ENCODE measurements at regions not wholly inside any gene's neighbourhood (a gene's known extent, or its start where the extent isn't known, plus 50 kb on each side); places are given as distances from the start of the nearest gene placed in this dataset.
"Not testable (repeated sequence)": the region's sequence is repeated elsewhere in the genome, so short reads cannot be mapped to it uniquely, and the experiment has no call there.

DNA sequence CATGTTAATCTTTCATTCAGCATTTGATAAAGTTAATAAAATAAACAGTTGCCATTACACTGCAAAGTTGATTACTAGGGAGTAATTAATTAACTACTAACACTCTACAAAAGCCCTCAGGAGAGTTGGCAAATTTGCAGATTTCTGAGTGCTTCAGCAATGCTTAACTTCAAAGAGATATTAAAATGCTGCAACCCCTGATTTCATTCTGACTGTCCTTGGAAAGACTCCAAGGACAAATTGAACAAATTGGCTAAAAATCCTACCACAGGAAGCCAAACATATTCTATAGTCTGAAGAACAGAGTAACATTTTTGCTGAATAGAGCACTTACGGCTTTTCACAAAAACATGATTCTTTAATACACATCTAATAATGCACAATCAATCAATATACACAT is 1543.0 kb downstream of the SLITRK5 start:
- POLR2A ChIA-PET, result interaction anchor here (0.8 kb wide), 1 partner anchor 82 kb away, joined by 4 read pairs; no protein-coding TSS in a partner anchor
- TF ChIP-seq, protein P1, sequence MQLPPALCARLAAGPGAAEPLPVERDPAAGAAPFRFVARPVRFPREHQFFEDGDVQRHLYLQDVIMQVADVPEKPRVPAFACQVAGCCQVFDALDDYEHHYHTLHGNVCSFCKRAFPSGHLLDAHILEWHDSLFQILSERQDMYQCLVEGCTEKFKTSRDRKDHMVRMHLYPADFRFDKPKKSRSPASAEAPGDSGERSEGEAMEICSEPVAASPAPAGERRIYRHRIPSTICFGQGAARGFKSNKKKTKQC (CRISPR knock-in tag; IDR thresholded peaks at IDR 0.05), result no peak
- TF ChIP-seq, protein P2, sequence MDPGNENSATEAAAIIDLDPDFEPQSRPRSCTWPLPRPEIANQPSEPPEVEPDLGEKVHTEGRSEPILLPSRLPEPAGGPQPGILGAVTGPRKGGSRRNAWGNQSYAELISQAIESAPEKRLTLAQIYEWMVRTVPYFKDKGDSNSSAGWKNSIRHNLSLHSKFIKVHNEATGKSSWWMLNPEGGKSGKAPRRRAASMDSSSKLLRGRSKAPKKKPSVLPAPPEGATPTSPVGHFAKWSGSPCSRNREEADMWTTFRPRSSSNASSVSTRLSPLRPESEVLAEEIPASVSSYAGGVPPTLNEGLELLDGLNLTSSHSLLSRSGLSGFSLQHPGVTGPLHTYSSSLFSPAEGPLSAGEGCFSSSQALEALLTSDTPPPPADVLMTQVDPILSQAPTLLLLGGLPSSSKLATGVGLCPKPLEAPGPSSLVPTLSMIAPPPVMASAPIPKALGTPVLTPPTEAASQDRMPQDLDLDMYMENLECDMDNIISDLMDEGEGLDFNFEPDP (CRISPR knock-in tag; IDR thresholded peaks at IDR 0.05), result no peak
- TF ChIP-seq, protein P3, sequence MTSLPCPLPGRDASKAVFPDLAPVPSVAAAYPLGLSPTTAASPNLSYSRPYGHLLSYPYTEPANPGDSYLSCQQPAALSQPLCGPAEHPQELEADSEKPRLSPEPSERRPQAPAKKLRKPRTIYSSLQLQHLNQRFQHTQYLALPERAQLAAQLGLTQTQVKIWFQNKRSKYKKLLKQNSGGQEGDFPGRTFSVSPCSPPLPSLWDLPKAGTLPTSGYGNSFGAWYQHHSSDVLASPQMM (CRISPR knock-in tag; IDR thresholded peaks at IDR 0.05), result no peak
- no peak for TF ChIP-seq GABPB2 (CRISPR knock-in tag; conservative IDR thresholded peaks at IDR 0.05)
- TF ChIP-seq ZNF785 (CRISPR knock-in tag; IDR thresholded peaks at IDR 0.05), result no peak
- TF ChIP-seq, protein P4, sequence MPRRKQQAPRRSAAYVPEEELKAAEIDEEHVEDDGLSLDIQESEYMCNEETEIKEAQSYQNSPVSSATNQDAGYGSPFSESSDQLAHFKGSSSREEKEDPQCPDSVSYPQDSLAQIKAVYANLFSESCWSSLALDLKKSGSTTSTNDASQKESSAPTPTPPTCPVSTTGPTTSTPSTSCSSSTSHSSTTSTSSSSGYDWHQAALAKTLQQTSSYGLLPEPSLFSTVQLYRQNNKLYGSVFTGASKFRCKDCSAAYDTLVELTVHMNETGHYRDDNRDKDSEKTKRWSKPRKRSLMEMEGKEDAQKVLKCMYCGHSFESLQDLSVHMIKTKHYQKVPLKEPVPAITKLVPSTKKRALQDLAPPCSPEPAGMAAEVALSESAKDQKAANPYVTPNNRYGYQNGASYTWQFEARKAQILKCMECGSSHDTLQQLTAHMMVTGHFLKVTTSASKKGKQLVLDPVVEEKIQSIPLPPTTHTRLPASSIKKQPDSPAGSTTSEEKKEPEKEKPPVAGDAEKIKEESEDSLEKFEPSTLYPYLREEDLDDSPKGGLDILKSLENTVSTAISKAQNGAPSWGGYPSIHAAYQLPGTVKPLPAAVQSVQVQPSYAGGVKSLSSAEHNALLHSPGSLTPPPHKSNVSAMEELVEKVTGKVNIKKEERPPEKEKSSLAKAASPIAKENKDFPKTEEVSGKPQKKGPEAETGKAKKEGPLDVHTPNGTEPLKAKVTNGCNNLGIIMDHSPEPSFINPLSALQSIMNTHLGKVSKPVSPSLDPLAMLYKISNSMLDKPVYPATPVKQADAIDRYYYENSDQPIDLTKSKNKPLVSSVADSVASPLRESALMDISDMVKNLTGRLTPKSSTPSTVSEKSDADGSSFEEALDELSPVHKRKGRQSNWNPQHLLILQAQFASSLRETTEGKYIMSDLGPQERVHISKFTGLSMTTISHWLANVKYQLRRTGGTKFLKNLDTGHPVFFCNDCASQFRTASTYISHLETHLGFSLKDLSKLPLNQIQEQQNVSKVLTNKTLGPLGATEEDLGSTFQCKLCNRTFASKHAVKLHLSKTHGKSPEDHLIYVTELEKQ (CRISPR knock-in tag; IDR thresholded peaks at IDR 0.05), result no peak
- TF ChIP-seq ZFPM2 (CRISPR knock-in tag; IDR thresholded peaks at IDR 0.05), result no peak
- TF ChIP-seq RBM17 (IDR thresholded peaks at IDR 0.05; ENCODE audit: borderline replicate concordance, low read depth, low read length), result no peak
- no peak overlapping the region for H3K4me3 ChIP-seq

DNA sequence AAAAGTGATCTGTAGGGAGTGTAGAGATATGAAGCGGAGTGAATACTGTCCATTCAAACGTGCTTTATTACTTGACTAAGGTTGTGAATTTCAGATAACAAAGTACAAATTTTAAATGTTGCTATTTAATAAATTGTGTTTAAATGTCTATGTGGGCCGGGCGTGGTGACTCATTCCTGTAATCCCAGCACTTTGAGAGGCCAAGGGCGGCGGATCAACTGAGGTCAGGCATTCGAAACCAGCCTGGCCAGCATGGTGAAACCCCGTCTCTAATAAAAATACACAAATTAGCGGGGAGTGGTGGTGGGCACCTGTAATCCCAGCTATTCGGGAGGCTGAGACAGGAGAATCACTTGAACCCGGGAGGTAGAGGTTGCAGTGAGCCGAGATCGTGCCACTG is 1544.1 kb downstream of the SLITRK5 start:
- H3K9me3 ChIP-seq (replicated peaks; ENCODE audit: control insufficient read depth, insufficient read depth, low read depth, low read length); FAIRE-seq; CTCF ChIA-PET (ENCODE audit: low intra/inter-chr PET ratio); in situ Hi-C loops (cut with MboI); H3K36me3 ChIP-seq (ENCODE audit: control insufficient read depth, insufficient read depth, low read length); H4K20me1 ChIP-seq (replicated peaks; ENCODE audit: control insufficient read depth, insufficient read depth, low read length); intact Hi-C loops (cut with micrococcal nuclease); H3K27me3 ChIP-seq (ENCODE audit: control insufficient read depth in 2 of 2, insufficient read depth in 2 of 2, low read length in 2 of 2); ATAC-seq; H3K4me3 ChIP-seq; H3K9me1 ChIP-seq (ENCODE audit: control insufficient read depth, insufficient read depth, low read length); H2AFZ ChIP-seq (ENCODE audit: low read depth, low read length); DNase-seq (ENCODE audit: extremely low read depth in 1 of 4, low spot score in 3 of 4); BruUV-seq (replicated peaks); H3K9ac ChIP-seq (ENCODE audit: insufficient read depth in 1 of 2, low read depth in 2 of 2, low read length in 2 of 2); H3K4me1 ChIP-seq (replicated peaks in 1 of 2; ENCODE audit: control insufficient read depth in 2 of 2, insufficient read depth in 2 of 2, low read length in 2 of 2); H3K27ac ChIP-seq (ENCODE audit: extremely low read depth, low read depth, low read length); H3K4me2 ChIP-seq (ENCODE audit: insufficient read depth, low read length); H3K79me2 ChIP-seq (ENCODE audit: control insufficient read depth, insufficient read depth, low read length): not testable (repeated sequence)
- POLR2A ChIA-PET, result interaction anchor here (0.6 kb wide), 1 partner anchor 51 kb away, joined by 3 read pairs; no protein-coding TSS in a partner anchor
- 0% methylated on average over 9 of the region's 13 CpGs for WGBS (ENCODE audit: insufficient coverage, low coverage, missing lambda C conversion rate)

More for the DNA sequence above, 1543.0 kb downstream of the SLITRK5 start:
- no peaks in the 10 kb centered on the region for H3K27me3 ChIP-seq (ENCODE audit: control insufficient read depth in 2 of 2, insufficient read depth in 2 of 2, low read length in 2 of 2)
- no peak overlapping the region for H3K4me2 ChIP-seq (ENCODE audit: insufficient read depth, low read length)
- H3K9me1 ChIP-seq (ENCODE audit: control insufficient read depth, insufficient read depth, low read length), result no peaks in the 10 kb centered on the region
- intact Hi-C loops (cut with micrococcal nuclease) (no loop called here), in situ Hi-C loops (cut with MboI) (no loop called here)
- 0% methylated on average over 1 of the region's 1 CpG for WGBS (ENCODE audit: insufficient coverage, low coverage, missing lambda C conversion rate)
- H3K27ac ChIP-seq (ENCODE audit: extremely low read depth, low read depth, low read length), result no peak overlapping the region
- BruUV-seq (replicated peaks), result no TSS peak
- FAIRE-seq (no peak), DNase-seq (ENCODE audit: extremely low read depth in 1 of 4, low spot score in 3 of 4) (no peak), ATAC-seq (no peak)
- H3K9me3 ChIP-seq (replicated peaks; ENCODE audit: control insufficient read depth, insufficient read depth, low read depth, low read length), result no peaks in the 10 kb centered on the region
- H3K79me2 ChIP-seq (ENCODE audit: control insufficient read depth, insufficient read depth, low read length), result no peaks in the 10 kb centered on the region
- no peak overlapping the region for H3K9ac ChIP-seq (ENCODE audit: insufficient read depth in 1 of 2, low read depth in 2 of 2, low read length in 2 of 2)
- H3K36me3 ChIP-seq (ENCODE audit: control insufficient read depth, insufficient read depth, low read length), result no peaks in the 10 kb centered on the region
- no peaks in the 10 kb centered on the region for H4K20me1 ChIP-seq (replicated peaks; ENCODE audit: control insufficient read depth, insufficient read depth, low read length)
- H3K4me1 ChIP-seq (replicated peaks in 1 of 2; ENCODE audit: control insufficient read depth in 2 of 2, insufficient read depth in 2 of 2, low read length in 2 of 2), result no peaks in the 10 kb centered on the region
- CTCF ChIA-PET (ENCODE audit: low intra/inter-chr PET ratio), result no interaction called here
- no peak overlapping the region for H2AFZ ChIP-seq (ENCODE audit: low read depth, low read length)

Data from K562 (cell line).